MM.1S (cell line): ENCODE measurements at regions not wholly inside any gene's neighbourhood (a gene's known extent, or its start where the extent isn't known, plus 50 kb on each side); places are given as distances from the start of the nearest gene placed in this dataset.

ENCODE experiments used
- DNase-seq: peaks from one replicate; pipeline ENCODE4 v3.0.0-alpha.2; 2015
- H2AFZ ChIP-seq: fragments of 300-600 bp; sonication (generic); 2 replicates; pipeline ENCODE4 v1.6.0; 2016; ENCODE audit warnings: antibody characterized with exemption, low read length
- H3F3A ChIP-seq: fragments of 300-600 bp; sonication (generic); 2 replicates; pipeline ENCODE4 v1.6.1; 2016; ENCODE audit warnings: mild to moderate bottlenecking, antibody characterized with exemption, low read length, moderate library complexity, mixed read lengths; ENCODE audit not compliant: insufficient read depth
- H3K27ac ChIP-seq: fragments of 300-600 bp; sonication (generic); 2 replicates; pipeline ENCODE4 v1.5.1; 2016; ENCODE audit warnings: mild to moderate bottlenecking, low read length
- H3K27me3 ChIP-seq: fragments of 300-600 bp; sonication (generic); replicated peaks from 2 replicates; pipeline ENCODE4 v1.6.0; 2016; ENCODE audit warnings: low read length; ENCODE audit not compliant: insufficient read depth
- H3K36me3 ChIP-seq: fragments of 300-600 bp; sonication (generic); replicated peaks from 2 replicates; pipeline ENCODE4 v1.6.1; 2016; ENCODE audit warnings: mild to moderate bottlenecking, low read length, mixed read lengths; ENCODE audit not compliant: insufficient read depth
- H3K4me1 ChIP-seq: fragments of 300-600 bp; sonication (generic); 2 replicates; pipeline ENCODE4 v1.6.1; 2016; ENCODE audit warnings: low read length, mixed read lengths
- H3K4me2 ChIP-seq: fragments of 300-600 bp; sonication (generic); 2 replicates; pipeline ENCODE4 v1.6.0; 2016; ENCODE audit warnings: low read depth, low read length
- H3K4me3 ChIP-seq: fragments of 300-600 bp; sonication (generic); 2 replicates; pipeline ENCODE4 v1.5.1; 2016; ENCODE audit warnings: low read length, mixed read lengths
- H3K79me2 ChIP-seq: fragments of 300-600 bp; sonication (generic); 2 replicates; pipeline ENCODE4 v1.6.1; 2016; ENCODE audit warnings: mixed run types, low read length, mixed read lengths
- H3K9ac ChIP-seq: fragments of 300-600 bp; sonication (generic); 2 replicates; pipeline ENCODE4 v1.6.1; 2016; ENCODE audit warnings: low read length, mixed read lengths
- H3K9me2 ChIP-seq: fragments of 300-600 bp; sonication (generic); replicated peaks from 2 replicates; pipeline ENCODE4 v1.6.1; 2016; ENCODE audit warnings: mild to moderate bottlenecking, low read length, mixed read lengths; ENCODE audit not compliant: insufficient read depth
- H3K9me3 ChIP-seq: fragments of 300-600 bp; sonication (generic); replicated peaks from 2 replicates; pipeline ENCODE4 v1.6.1; 2016; ENCODE audit warnings: mild to moderate bottlenecking, low read length, mixed read lengths; ENCODE audit not compliant: insufficient read depth
- H4K20me1 ChIP-seq: fragments of 300-600 bp; sonication (generic); 2 replicates; pipeline ENCODE4 v1.6.1; 2016; ENCODE audit warnings: mild to moderate bottlenecking, low read length, moderate library complexity, mixed read lengths; ENCODE audit not compliant: insufficient read depth
- CTCF ChIP-seq: fragments of 300-600 bp; sonication (generic); IDR thresholded peaks from 2 replicates; pipeline ENCODE4 v1.5.1; 2016; ENCODE audit warnings: antibody characterized with exemption, low read length, mixed read lengths
- EZH2 ChIP-seq: fragments of 300-600 bp; sonication (generic); optimal IDR thresholded peaks from 2 replicates; pipeline ENCODE3; 2017; ENCODE audit warnings: low read depth, mild to moderate bottlenecking, antibody characterized with exemption, low read length, mixed read lengths
- EZH2phosphoT487 ChIP-seq: fragments of 300-600 bp; sonication (generic); IDR thresholded peaks from 2 replicates; pipeline ENCODE4 v1.6.1; 2018; ENCODE audit warnings: antibody characterized with exemption, low read length

GRCh38 chr5:109931049-109931780 lies 241.5 kb downstream of the MAN2A1 start:
- DNase-seq = peak; percentile 68
- H3K27ac ChIP-seq = peak overlapping the region; percentile 51; the same call in 1 of the 2 replicates
- H3K4me3 ChIP-seq = peak overlapping the region; percentile 10
- TF ChIP-seq EZH2 = no peak
- no peak for TF ChIP-seq EZH2phosphoT487
- no peak for TF ChIP-seq CTCF
- H3K27me3 ChIP-seq = no peaks in the 10 kb centered on the region
- H2AFZ ChIP-seq = peak overlapping the region; percentile 10
- no peaks in the 10 kb centered on the region for H3K36me3 ChIP-seq
- no peaks in the 10 kb centered on the region for H3K79me2 ChIP-seq
- no peaks in the 10 kb centered on the region for H4K20me1 ChIP-seq
- H3K9ac ChIP-seq = no peak overlapping the region; the same call in 1 of the 2 replicates
- peaks cover 18% of the 10 kb centered on the region for H3F3A ChIP-seq
- no peaks in the 10 kb centered on the region for H3K9me3 ChIP-seq
- peak overlapping the region; percentile 84 for H3K4me2 ChIP-seq
- H3K9me2 ChIP-seq = no peaks in the 10 kb centered on the region
- peaks cover 58% of the 10 kb centered on the region for H3K4me1 ChIP-seq

GRCh38 chr5:109935833-109936490 lies 246.2 kb downstream of the MAN2A1 start:
- H3K9me3 ChIP-seq = no peaks in the 10 kb centered on the region
- no peaks in the 10 kb centered on the region for H3K36me3 ChIP-seq
- peak overlapping the region; percentile 80 for H3K27ac ChIP-seq
- no peak overlapping the region for H3K4me3 ChIP-seq
- H3K27me3 ChIP-seq = no peaks in the 10 kb centered on the region
- no peaks in the 10 kb centered on the region for H3K79me2 ChIP-seq
- no peaks in the 10 kb centered on the region for H3K9me2 ChIP-seq
- H3F3A ChIP-seq = peaks cover 31% of the 10 kb centered on the region
- no peaks in the 10 kb centered on the region for H4K20me1 ChIP-seq
- TF ChIP-seq EZH2phosphoT487 = no peak
- peaks cover 63% of the 10 kb centered on the region for H3K4me1 ChIP-seq
- no peak overlapping the region for H3K9ac ChIP-seq
- no peak for DNase-seq
- H3K4me2 ChIP-seq = peak overlapping the region; percentile 39
- H2AFZ ChIP-seq = peak overlapping the region; percentile 42

GRCh38 chr5:109936996-109937395 lies 247.3 kb downstream of the MAN2A1 start:
- Histone ChIP-seq H4K20me1 (no peaks in the 10 kb centered on the region), H3K36me3 (no peaks in the 10 kb centered on the region), H2AFZ (no peak overlapping the region), H3K4me2 (peak overlapping the region; percentile 39), H3K9ac (peak overlapping the region; percentile 26; the same call in 1 of the 2 replicates), H3K27me3 (no peaks in the 10 kb centered on the region), H3K9me2 (no peaks in the 10 kb centered on the region), H3K9me3 (no peaks in the 10 kb centered on the region), H3K27ac (peak overlapping the region; percentile 80), H3K4me3 (no peak overlapping the region), H3K4me1 (peaks cover 55% of the 10 kb centered on the region), H3K79me2 (no peaks in the 10 kb centered on the region), H3F3A (peaks cover 23% of the 10 kb centered on the region)
- TF ChIP-seq EZH2phosphoT487 = no peak
- no peak for TF ChIP-seq EZH2
- TF ChIP-seq CTCF = no peak
- peak; percentile 95 for DNase-seq
